Activated CD4-positive, alpha-beta T cell treated with anti-CD3 and anti-CD28 coated beads for 36 hours (primary cell): ENCODE measurements at regions not wholly inside any gene's neighbourhood (a gene's known extent, or its start where the extent isn't known, plus 50 kb on each side); places are given as distances from the start of the nearest gene placed in this dataset.
"Not testable (repeated sequence)": the region's sequence is repeated elsewhere in the genome, so short reads cannot be mapped to it uniquely, and the experiment has no call there.

Source experiments
- ATAC-seq: fragments of 200-7000 bp; cut with Tn5 transposase; one replicate; pipeline ENCODE4 v1.10.0; 2021; ENCODE audit warnings: mild to moderate bottlenecking, moderate library complexity
- CTCF ChIA-PET: fragments of 350-600 bp; sonication (Branson Sonifier 250); formaldehyde crosslinking; loops from one replicate; lab custom pipeline; 2021; ENCODE audit warnings: antibody characterized with exemption; lab: Charles Lee
- POLR2A ChIA-PET: fragments of 350-600 bp; sonication (Branson Sonifier 250); formaldehyde crosslinking; loops from one replicate; lab custom pipeline; 2021; ENCODE audit warnings: antibody characterized with exemption, inconsistent platforms; lab: Charles Lee
- DNase-seq: peaks from one replicate; pipeline ENCODE4 v3.0.0-alpha.2; 2020
- H3K27ac Mint-ChIP-seq: one replicate; pipeline ENCODE4 v1.8.0; 2021; ENCODE audit warnings: mixed read lengths
- H3K27me3 Mint-ChIP-seq: one replicate; pipeline ENCODE4 v1.8.0; 2021; ENCODE audit warnings: mixed read lengths
- H3K36me3 Mint-ChIP-seq: one replicate; pipeline ENCODE4 v1.8.0; 2021; ENCODE audit warnings: low read depth, mixed read lengths
- H3K4me1 Mint-ChIP-seq: one replicate; pipeline ENCODE4 v1.8.0; 2021; ENCODE audit warnings: mixed read lengths
- H3K4me3 Mint-ChIP-seq: one replicate; pipeline ENCODE4 v1.8.0; 2021; ENCODE audit warnings: mild to moderate bottlenecking, moderate library complexity, mixed read lengths
- H3K9me3 Mint-ChIP-seq: one replicate; pipeline ENCODE4 v1.8.0; 2021; ENCODE audit warnings: low read depth, mixed read lengths
- intact Hi-C, 2 experiments: fragments of 100-400 bp; cut with DNase I in 1 of 2; cut with micrococcal nuclease in 1 of 2; formaldehyde crosslinking; loops; one replicate each; pipeline versions ENCODE4 v1.14.2 to v1.15.1; 2022 to 2024; cut with DNase I, micrococcal nuclease

DNA sequence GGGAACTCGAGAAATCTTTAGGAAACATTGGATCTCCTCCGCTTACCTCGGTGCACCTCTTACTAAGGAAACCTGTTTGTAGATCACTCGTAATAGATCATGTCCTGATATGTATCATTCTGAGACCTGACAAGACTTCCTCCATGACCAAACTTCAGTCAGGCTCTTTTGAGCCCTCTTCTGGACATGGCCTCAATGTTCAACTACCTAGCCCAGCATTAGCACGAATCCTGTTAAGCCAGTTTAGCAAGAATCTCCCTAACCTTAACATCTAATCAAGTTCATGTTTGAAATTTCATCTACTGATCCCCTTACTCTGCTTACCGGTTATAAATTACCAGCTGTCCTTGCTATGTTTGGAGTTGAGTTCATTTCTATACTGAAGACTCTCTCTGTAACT lies 713.9 kb upstream of the USP15 start:
- no peak for ATAC-seq
- no peaks in the 10 kb centered on the region for H3K36me3 Mint-ChIP-seq
- ChIA-PET POLR2A (no interaction called here), CTCF (no interaction called here)
- H3K9me3 Mint-ChIP-seq = no peaks in the 10 kb centered on the region
- intact Hi-C loops = no loop called here
- no peaks in the 10 kb centered on the region for H3K27me3 Mint-ChIP-seq
- no peak for DNase-seq
- H3K27ac Mint-ChIP-seq = no peak overlapping the region
- H3K4me1 Mint-ChIP-seq = no peaks in the 10 kb centered on the region
- H3K4me3 Mint-ChIP-seq = no peak overlapping the region

DNA sequence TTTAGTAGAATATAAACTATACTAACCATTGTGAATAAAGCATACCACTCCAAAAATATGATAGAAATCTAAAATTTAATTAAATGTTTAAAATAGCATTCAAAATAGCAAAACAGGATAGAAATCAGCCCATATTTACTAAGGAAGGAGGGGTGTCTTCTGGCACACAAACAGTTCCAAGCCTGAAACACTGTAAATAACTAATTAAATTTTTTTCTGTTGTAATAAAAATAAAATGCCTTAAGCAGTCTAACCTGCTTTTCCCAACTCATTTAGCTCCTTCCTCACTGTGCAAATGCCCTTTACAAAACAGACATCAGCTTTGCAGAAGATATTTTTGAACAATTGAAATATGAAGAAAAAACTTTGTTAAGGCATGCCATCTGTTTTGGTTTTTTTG lies 707.1 kb upstream of the USP15 start:
- ChIA-PET POLR2A (no interaction called here), CTCF (interaction anchor here (1.2 kb wide), 1 partner anchor 16 kb away, joined by 3 read pairs; no protein-coding TSS in a partner anchor)
- no peaks in the 10 kb centered on the region for H3K4me1 Mint-ChIP-seq
- ATAC-seq (no peak), DNase-seq (no peak)
- H3K9me3 Mint-ChIP-seq = no peaks in the 10 kb centered on the region
- intact Hi-C loops = no loop called here
- no peak overlapping the region for H3K4me3 Mint-ChIP-seq
- H3K36me3 Mint-ChIP-seq = no peaks in the 10 kb centered on the region
- no peaks in the 10 kb centered on the region for H3K27me3 Mint-ChIP-seq
- H3K27ac Mint-ChIP-seq = no peak overlapping the region

DNA sequence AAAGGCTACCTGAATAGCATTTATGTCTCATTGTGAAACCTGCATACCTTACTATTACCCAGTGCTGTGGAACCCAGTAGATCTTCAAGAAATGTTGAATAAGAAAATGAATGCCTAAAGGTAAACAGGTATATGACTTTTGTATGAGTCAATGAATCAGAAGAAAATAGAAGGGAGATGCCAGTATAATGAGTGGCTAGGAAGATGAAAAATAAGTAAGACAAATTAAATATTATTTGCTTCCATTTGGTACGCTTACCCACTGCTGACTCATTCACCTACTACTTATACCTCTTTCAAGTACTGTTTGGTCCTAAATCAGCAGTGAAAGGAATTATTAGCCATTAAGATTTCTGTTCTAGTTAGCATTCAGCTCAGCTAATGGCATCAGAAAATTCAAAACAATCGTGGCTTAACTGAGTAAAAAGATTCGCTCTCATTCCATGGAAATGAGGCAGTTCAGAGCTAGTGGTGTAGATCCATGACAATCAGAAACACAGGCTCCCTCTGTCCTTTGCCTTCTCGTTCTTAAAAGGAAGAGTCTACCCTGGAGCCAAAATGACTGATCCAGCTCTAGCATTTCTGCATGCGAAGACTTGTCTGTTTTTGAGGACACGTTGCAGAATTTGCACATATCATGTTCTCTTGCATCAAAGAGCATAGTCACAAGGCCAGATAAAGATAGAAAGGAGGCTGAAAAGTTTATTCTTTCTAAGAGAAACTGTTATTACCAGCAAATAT lies 705.8 kb upstream of the USP15 start:
- POLR2A ChIA-PET = no interaction called here
- CTCF ChIA-PET = interaction anchor here (1.0 kb wide), 1 partner anchor 9 kb away, joined by 3 read pairs; no protein-coding TSS in a partner anchor
- no peaks in the 10 kb centered on the region for H3K9me3 Mint-ChIP-seq
- H3K4me3 Mint-ChIP-seq = no peak overlapping the region
- no peaks in the 10 kb centered on the region for H3K36me3 Mint-ChIP-seq
- no peak for DNase-seq
- H3K27ac Mint-ChIP-seq = no peak overlapping the region
- intact Hi-C loops = no loop called here
- H3K27me3 Mint-ChIP-seq = no peaks in the 10 kb centered on the region
- no peaks in the 10 kb centered on the region for H3K4me1 Mint-ChIP-seq
- no peak for ATAC-seq

DNA sequence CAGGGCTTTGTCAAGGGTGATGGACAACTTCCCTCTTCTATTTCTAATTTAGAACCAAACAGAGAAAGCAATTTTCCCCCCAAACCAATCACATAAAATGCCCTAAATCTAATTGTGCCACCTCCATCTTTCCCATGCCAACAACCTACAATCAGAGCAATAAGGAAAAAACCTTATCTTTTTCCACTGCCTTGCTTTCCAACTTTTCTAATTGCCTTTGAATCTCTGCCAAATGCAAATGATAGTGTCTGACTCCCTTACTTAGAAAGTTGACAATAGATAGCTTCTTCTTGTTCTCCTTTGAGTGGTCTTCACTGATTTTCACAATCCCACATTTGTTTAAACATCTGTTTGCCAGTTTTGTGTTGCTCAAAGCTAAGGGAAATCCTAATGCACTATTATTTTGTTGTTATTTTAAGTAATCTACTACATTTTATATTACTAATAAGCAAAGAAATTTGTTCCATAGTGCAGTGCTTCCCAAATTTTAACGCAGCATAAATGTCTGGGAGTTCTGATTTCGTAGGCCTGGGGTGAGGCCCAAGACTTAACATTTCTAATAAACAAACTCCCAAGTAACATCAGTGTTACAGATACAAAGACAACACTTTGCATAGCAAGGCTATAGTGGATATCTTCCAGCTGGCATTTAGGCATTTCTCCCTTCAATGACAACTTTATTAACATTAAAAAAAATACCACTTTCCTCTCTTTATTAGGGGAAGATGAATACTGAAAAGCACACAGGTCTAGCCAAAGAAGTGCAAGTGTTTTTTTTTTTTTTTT lies 696.3 kb upstream of the USP15 start:
- H3K4me3 Mint-ChIP-seq = no peak overlapping the region
- H3K27ac Mint-ChIP-seq = no peak overlapping the region
- POLR2A ChIA-PET = no interaction called here
- DNase-seq = no peak
- H3K4me1 Mint-ChIP-seq = no peaks in the 10 kb centered on the region
- H3K36me3 Mint-ChIP-seq = no peaks in the 10 kb centered on the region
- intact Hi-C loops = no loop called here
- CTCF ChIA-PET = interaction anchor here (1.1 kb wide), 1 partner anchor 9 kb away, joined by 3 read pairs; no protein-coding TSS in a partner anchor
- ATAC-seq = no peak
- H3K27me3 Mint-ChIP-seq = no peaks in the 10 kb centered on the region
- peaks cover 2% of the 10 kb centered on the region for H3K9me3 Mint-ChIP-seq

DNA sequence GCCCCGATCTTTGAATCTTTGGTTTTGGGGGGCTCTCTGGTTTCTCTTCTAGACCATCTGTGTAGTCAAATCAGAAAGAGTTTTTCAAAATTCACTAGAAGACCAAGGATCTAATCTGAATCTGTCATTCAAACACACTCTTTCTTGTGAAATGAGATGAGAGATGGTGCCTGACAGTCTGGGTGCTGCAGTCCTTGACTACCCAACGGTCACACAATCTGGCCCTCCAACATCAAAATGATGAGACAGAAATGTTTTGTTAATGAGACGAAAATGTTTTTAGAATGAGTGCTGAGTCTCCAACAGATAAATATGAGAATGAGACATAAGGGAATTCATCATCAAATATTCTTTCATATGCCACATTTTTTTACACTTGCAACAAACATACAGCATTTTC lies 695.7 kb upstream of the USP15 start:
- CTCF ChIA-PET = interaction anchor here (1.1 kb wide), 1 partner anchor 9 kb away, joined by 3 read pairs; no protein-coding TSS in a partner anchor
- Mint-ChIP-seq H3K4me1 (no peaks in the 10 kb centered on the region), H3K36me3 (no peaks in the 10 kb centered on the region), H3K9me3 (peaks cover 2% of the 10 kb centered on the region), H3K27me3 (no peaks in the 10 kb centered on the region), H3K27ac (no peak overlapping the region), H3K4me3 (no peak overlapping the region)
- POLR2A ChIA-PET = no interaction called here
- ATAC-seq (no peak), DNase-seq (no peak)
- intact Hi-C loops = no loop called here

DNA sequence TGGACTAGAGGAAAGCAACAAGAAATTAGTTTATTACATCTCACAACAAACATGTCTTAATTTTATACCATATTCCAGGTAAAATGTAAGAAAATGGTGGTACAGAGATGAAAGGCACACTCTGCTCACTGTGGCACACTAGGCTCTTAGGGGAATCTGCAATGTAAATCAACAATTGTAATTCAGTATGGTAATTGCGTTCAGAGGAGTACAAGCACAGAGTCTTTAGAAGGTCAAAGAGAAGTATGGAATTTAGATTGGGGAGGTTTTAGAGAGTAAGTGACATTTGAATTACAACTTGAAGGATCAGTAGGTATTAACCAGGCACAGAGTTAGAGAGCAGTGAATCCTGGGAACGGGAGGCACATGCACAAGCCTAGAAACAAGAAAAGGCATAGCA lies 694.0 kb upstream of the USP15 start:
- ChIA-PET CTCF (no interaction called here), POLR2A (no interaction called here)
- no peaks in the 10 kb centered on the region for H3K27me3 Mint-ChIP-seq
- H3K9me3 Mint-ChIP-seq = peaks cover 2% of the 10 kb centered on the region
- no peaks in the 10 kb centered on the region for H3K36me3 Mint-ChIP-seq
- DNase-seq (no peak), ATAC-seq (no peak)
- no peak overlapping the region for H3K27ac Mint-ChIP-seq
- intact Hi-C loops = no loop called here
- no peaks in the 10 kb centered on the region for H3K4me1 Mint-ChIP-seq
- H3K4me3 Mint-ChIP-seq = no peak overlapping the region

DNA sequence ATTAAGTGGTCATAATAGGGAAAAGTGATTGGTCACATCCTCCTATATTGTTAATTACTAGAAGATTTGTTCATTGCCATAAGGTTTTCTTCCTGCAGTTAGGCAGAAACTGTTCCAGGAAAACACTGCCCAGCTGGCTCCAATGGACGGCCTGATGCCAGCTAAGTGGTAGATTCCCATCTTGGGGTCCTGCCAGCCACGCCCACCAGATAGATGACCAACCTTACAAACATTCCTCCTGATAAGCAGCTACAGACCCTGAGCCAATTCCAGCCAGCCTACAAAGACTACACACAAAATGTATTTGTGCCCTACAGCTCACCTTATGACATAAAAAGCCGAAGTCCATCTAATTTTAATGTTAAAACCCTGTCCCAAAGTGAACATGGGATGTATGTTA lies 685.9 kb upstream of the USP15 start:
- intact Hi-C loops = no loop called here
- ChIA-PET CTCF (no interaction called here), POLR2A (no interaction called here)
- Mint-ChIP-seq H3K4me3 (no peak overlapping the region), H3K4me1 (no peaks in the 10 kb centered on the region), H3K27me3 (no peaks in the 10 kb centered on the region), H3K36me3 (no peaks in the 10 kb centered on the region), H3K27ac (no peak overlapping the region), H3K9me3 (no peaks in the 10 kb centered on the region)
- no peak for DNase-seq
- no peak for ATAC-seq

DNA sequence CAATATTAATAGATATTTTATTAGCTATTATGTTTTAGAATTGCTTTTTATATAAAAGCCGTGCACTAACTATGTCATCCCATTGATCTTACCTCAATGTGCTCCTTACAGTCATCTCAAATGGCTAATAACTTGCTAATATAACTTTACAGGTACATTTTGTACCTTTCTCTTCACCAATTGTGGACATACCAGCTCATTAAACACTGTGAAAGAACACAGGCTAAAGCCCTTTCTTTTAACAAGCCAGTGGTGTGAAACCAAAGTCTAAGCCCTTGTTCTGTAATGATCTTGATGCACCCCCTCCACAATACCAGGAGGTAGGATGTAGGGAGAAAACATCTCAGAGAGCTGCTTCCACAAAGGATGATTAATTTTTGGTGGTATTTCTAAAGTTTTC lies 675.3 kb upstream of the USP15 start:
- ChIA-PET POLR2A (no interaction called here), CTCF (no interaction called here)
- Mint-ChIP-seq H3K27me3 (no peaks in the 10 kb centered on the region), H3K27ac (no peak overlapping the region), H3K9me3 (peaks cover 22% of the 10 kb centered on the region), H3K36me3 (no peaks in the 10 kb centered on the region), H3K4me3 (no peak overlapping the region), H3K4me1 (no peaks in the 10 kb centered on the region)
- DNase-seq (no peak), ATAC-seq (no peak)
- intact Hi-C loops = no loop called here

DNA sequence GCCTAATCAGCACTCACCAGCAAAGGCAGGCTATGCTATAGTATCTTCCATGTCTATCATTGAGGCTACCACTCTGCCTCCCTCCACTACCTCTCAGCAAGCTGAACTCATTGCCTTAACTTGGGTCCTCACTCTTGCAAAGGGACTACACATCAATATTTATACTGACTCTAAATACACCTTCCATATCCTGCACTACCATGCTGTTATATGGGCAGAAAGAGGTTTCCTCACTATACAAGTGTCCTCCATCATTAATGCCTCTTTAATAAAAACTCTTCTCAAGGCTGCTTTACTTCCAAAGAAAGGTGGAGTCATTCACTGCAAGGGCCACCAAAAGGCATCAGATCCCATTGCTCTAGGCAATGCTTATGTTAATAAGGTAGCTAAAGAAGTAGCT lies 669.3 kb upstream of the USP15 start:
- H3K27me3 Mint-ChIP-seq, ATAC-seq, H3K36me3 Mint-ChIP-seq, H3K4me1 Mint-ChIP-seq, DNase-seq, H3K27ac Mint-ChIP-seq, POLR2A ChIA-PET, H3K4me3 Mint-ChIP-seq, CTCF ChIA-PET, intact Hi-C loops: not testable (repeated sequence)
- H3K9me3 Mint-ChIP-seq = peaks cover 45% of the 10 kb centered on the region

DNA sequence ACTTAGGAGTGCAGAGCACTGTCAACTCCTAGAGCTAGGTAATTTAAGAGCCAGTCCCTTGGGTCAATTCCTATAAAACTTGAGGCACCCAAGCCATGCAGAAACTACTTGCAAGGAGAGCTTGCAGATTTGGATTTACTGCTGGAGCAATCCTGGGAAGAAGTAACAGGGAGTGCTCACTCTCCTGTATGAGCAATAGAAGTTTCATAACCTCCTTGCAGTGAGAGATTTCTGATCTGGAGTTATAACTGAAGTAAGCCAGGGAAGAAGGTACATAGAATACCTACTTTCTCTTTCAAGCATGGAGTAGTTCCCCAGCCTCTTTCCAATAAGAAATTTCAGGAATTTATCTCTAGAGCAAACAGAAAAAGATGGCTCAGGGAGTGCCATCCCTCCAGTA lies 650.1 kb upstream of the USP15 start:
- DNase-seq = no peak
- ATAC-seq = no peak
- H3K27ac Mint-ChIP-seq = no peak overlapping the region
- intact Hi-C loops = no loop called here
- H3K4me1 Mint-ChIP-seq = no peaks in the 10 kb centered on the region
- no peaks in the 10 kb centered on the region for H3K27me3 Mint-ChIP-seq
- no peak overlapping the region for H3K4me3 Mint-ChIP-seq
- peaks cover 11% of the 10 kb centered on the region for H3K9me3 Mint-ChIP-seq
- no peaks in the 10 kb centered on the region for H3K36me3 Mint-ChIP-seq
- ChIA-PET POLR2A (no interaction called here), CTCF (no interaction called here)

DNA sequence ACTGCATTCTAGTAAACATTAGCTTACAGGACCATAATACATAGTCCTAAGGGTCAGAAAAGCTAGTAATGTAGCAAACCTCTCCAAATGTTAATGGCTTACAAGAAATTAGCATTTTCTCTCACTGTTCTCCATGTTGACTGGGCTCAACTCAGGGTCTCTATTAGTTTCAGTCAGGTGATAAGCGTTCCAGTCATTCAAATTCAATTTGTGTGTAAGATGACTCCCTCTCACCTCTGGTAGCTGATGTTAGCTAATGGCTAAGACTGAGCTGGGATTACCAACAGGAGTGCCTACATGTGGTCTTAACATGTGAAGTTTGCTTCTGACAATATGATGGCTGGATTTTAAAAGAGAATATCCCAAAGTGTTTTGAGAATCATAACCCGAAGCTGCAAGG lies 630.5 kb upstream of the USP15 start:
- ChIA-PET CTCF (no interaction called here), POLR2A (interaction anchor here (0.5 kb wide), 1 partner anchor 1647 kb away, joined by 4 read pairs; no protein-coding TSS in a partner anchor)
- no peak for DNase-seq
- no peaks in the 10 kb centered on the region for H3K36me3 Mint-ChIP-seq
- H3K4me1 Mint-ChIP-seq = no peaks in the 10 kb centered on the region
- no peak overlapping the region for H3K27ac Mint-ChIP-seq
- H3K4me3 Mint-ChIP-seq = no peak overlapping the region
- peaks cover 4% of the 10 kb centered on the region for H3K9me3 Mint-ChIP-seq
- intact Hi-C loops = no loop called here
- ATAC-seq = no peak
- no peaks in the 10 kb centered on the region for H3K27me3 Mint-ChIP-seq

DNA sequence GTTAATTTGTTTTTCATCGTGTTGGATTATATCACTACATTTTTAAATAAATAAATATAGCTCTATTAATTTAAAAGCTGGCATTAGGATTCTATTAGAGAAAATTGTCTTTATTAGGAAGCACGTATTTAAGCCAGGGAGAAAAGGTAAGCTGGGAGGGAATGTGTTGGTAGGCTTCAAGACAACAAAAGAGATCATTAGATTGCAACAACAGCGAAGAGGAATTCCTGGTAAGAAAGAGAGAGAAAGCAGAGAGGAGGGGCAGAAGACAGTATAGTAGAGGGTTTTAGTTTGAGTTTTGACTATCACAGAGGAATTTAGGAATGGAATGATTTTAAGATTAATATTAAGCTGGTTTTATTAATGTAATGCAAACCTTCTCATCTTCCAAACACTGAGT lies 613.6 kb upstream of the USP15 start:
- ATAC-seq = no peak
- H3K36me3 Mint-ChIP-seq = no peaks in the 10 kb centered on the region
- H3K27ac Mint-ChIP-seq = no peak overlapping the region
- no peak for DNase-seq
- no peaks in the 10 kb centered on the region for H3K4me1 Mint-ChIP-seq
- no peak overlapping the region for H3K4me3 Mint-ChIP-seq
- ChIA-PET CTCF (interaction anchor here (1.1 kb wide), 1 partner anchor 478 kb away, joined by 4 read pairs; no protein-coding TSS in a partner anchor), POLR2A (no interaction called here)
- H3K9me3 Mint-ChIP-seq = peaks cover 4% of the 10 kb centered on the region
- intact Hi-C loops = no loop called here
- H3K27me3 Mint-ChIP-seq = no peaks in the 10 kb centered on the region
